SK-N-MC (cell line): ENCODE measurements at regions not wholly inside any gene's neighbourhood (a gene's known extent, or its start where the extent isn't known, plus 50 kb on each side); places are given as distances from the start of the nearest gene placed in this dataset.

ENCODE experiments used
- EZH2 ChIP-seq: fragments of 200-600 bp; sonication (generic); IDR thresholded peaks from one replicate; pipeline ENCODE4 v1.6.1; 2017; ENCODE audit warnings: antibody characterized with exemption
- FOXP2 ChIP-seq: optimal IDR thresholded peaks from 2 replicates; pipeline ENCODE3; 2011; ENCODE audit warnings: mild to moderate bottlenecking, moderate library complexity; ENCODE audit not compliant: insufficient read depth; ENCODE audit errors: extremely low read length, control extremely low read depth
- POLR2AphosphoS5 ChIP-seq: IDR thresholded peaks from 2 replicates; pipeline ENCODE4 v1.6.1; 2012; ENCODE audit warnings: mild to moderate bottlenecking, low read depth, low read length, borderline replicate concordance

DNA sequence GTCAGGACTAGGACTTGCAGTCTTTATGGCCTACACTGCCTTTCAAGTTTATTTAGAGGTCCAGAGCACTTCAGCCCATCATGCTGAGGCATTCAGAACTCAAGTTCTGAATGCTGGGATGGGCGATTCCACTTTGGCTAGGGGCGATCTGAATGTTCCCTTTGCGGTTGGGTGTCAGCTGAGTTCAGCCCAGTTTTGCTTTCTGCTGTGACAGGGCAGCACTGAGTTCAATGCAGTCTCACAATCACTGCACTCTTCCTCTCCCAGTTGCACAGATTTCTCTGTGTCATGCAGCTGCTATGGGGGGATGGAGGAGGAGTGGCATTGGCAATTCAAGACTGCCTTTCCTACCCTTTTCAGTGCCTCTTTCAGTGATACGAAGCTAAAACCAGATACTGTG is 1232.0 kb upstream of the FAM98A start:
- TF ChIP-seq EZH2 (no peak), POLR2AphosphoS5 (no peak), FOXP2 (no peak)
